Panc1 (cell line): ENCODE measurements at regions not wholly inside any gene's neighbourhood (a gene's known extent, or its start where the extent isn't known, plus 50 kb on each side); places are given as distances from the start of the nearest gene placed in this dataset.

Experiments used
- ATAC-seq: fragments of 200-7000 bp; cut with Tn5 transposase; 2 replicates; pipeline ENCODE4 v1.9.1; 2020; ENCODE audit warnings: mild to moderate bottlenecking, moderate library complexity
- BruUV-seq: library from RNA; stranded (reverse); fragments of 400-500 nt; replicated peaks from 2 replicates; lab custom pipeline; 2021; lab: Mats Ljungman, UMichigan
- CTCF ChIA-PET: fragments of 300-600 bp; sonication (Branson Sonifier 250); formaldehyde crosslinking; loops from one replicate; lab custom pipeline; 2022; ENCODE audit warnings: antibody characterized with exemption; lab: Charles Lee
- POLR2A ChIA-PET: fragments of 300-600 bp; sonication (Branson Sonifier 250); formaldehyde crosslinking; loops from one replicate; lab custom pipeline; 2022; ENCODE audit warnings: antibody characterized with exemption; lab: Charles Lee
- DNase-seq: peaks from one replicate; pipeline ENCODE4 v3.0.0-alpha.2; 2010; ENCODE audit warnings: low read depth, low spot score
- H3K27ac ChIP-seq: 2 replicates; pipeline ENCODE4 v1.5.1; 2011; ENCODE audit warnings: mild to moderate bottlenecking, low read length, inconsistent platforms
- H3K27me3 ChIP-seq: fragments of 200-500 bp; sonication (Bioruptor generic); 2 replicates; pipeline ENCODE4 v1.6.0; 2014; ENCODE audit warnings: low read length, inconsistent platforms; ENCODE audit not compliant: control insufficient read depth, insufficient read depth
- H3K36me3 ChIP-seq: fragments of 200-500 bp; sonication (Bioruptor generic); 2 replicates; pipeline ENCODE4 v1.5.1; 2014; ENCODE audit warnings: inconsistent platforms, mild to moderate bottlenecking, low read length, moderate library complexity; ENCODE audit not compliant: control insufficient read depth, insufficient read depth
- H3K4me1 ChIP-seq: 2 replicates; pipeline ENCODE4 v1.5.1; 2011; ENCODE audit warnings: inconsistent platforms, mild to moderate bottlenecking, low read length, moderate library complexity; ENCODE audit not compliant: control insufficient read depth, insufficient read depth
- H3K4me3 ChIP-seq, 2 experiments: 2 replicates each; pipeline ENCODE4 v1.5.1; 2011 to 2012; ENCODE audit warnings: low read depth in 2 of 2, low read length in 2 of 2, mild to moderate bottlenecking in 2 of 2, inconsistent platforms in 1 of 2, moderate library complexity in 1 of 2
- H3K9me3 ChIP-seq: fragments of 200-500 bp; sonication (Bioruptor generic); 2 replicates; pipeline ENCODE4 v1.5.1; 2014; ENCODE audit warnings: low read depth, mild to moderate bottlenecking, inconsistent platforms, low read length, moderate library complexity; ENCODE audit not compliant: control insufficient read depth, insufficient read depth
- CTCF ChIP-seq: fragments of 450-650 bp; IDR thresholded peaks from 2 replicates; pipeline ENCODE4 v1.5.1; 2017; ENCODE audit warnings: mild to moderate bottlenecking
- POLR2AphosphoS5 ChIP-seq: IDR thresholded peaks from 2 replicates; pipeline ENCODE4 v1.6.1; 2012; ENCODE audit warnings: mild to moderate bottlenecking, low read depth, low read length, moderate library complexity
- REST ChIP-seq, 2 experiments: IDR thresholded peaks; 2 replicates each; pipeline ENCODE4 v1.6.1; 2011 to 2012; ENCODE audit warnings: low read depth in 2 of 2, control low read depth in 1 of 2, low read length in 1 of 2, mild to moderate bottlenecking in 1 of 2, moderate library complexity in 1 of 2; ENCODE audit not compliant: insufficient read depth in 1 of 2
- SIN3A ChIP-seq: IDR thresholded peaks from 2 replicates; pipeline ENCODE4 v1.6.1; 2012; ENCODE audit warnings: low read depth, mild to moderate bottlenecking, low read length, moderate library complexity, borderline replicate concordance; ENCODE audit not compliant: insufficient read depth
- TCF7L2 ChIP-seq: IDR thresholded peaks from 2 replicates; pipeline ENCODE4 v1.6.1; 2011; ENCODE audit warnings: mild to moderate bottlenecking, low read depth, low read length, inconsistent platforms
- in situ Hi-C: cut with HindIII; loops from 2 replicates; pipeline ENCODE4 v1.10.0; 2016; ENCODE audit warnings: low sequenced_read_pairs, low pct_unique_long_range_greater_than_20kb
- intact Hi-C: fragments of 100-400 bp; cut with micrococcal nuclease; formaldehyde crosslinking; loops from one replicate; pipeline ENCODE4 v1.10.0; 2022; ENCODE audit not compliant: unreplicated experiment

- intact Hi-C loops (no loop called here), in situ Hi-C loops (no loop called here)
- H3K4me1 ChIP-seq = no peaks in the 10 kb centered on the region
- no peaks in the 10 kb centered on the region for H3K27me3 ChIP-seq
- no peak overlapping the region for H3K27ac ChIP-seq
- no peak overlapping the region for H3K4me3 ChIP-seq
- no peak for ATAC-seq
- no peak for DNase-seq
- CTCF ChIA-PET = interaction anchor here (0.6 to 0.7 kb wide), 2 partner anchors 10 to 111 kb away, joined by 3 to 7 read pairs; no protein-coding TSS in a partner anchor
- TF ChIP-seq SIN3A (no peak), CTCF (no peak), TCF7L2 (no peak), REST (IDR thresholded peaks at IDR 0.05; ENCODE audit: insufficient read depth in 1 of 2, low read depth in 2 of 2, low read length in 1 of 2) (no peak)
- BruUV-seq = no TSS peak
- no peaks in the 10 kb centered on the region for H3K36me3 ChIP-seq
- POLR2A ChIA-PET = no interaction called here
- H3K9me3 ChIP-seq = no peaks in the 10 kb centered on the region
These were observed 77.8 kb downstream of the PDGFA start for GRCh38 chr7:441684-442421.

GRCh38 chr7:442457-442856 is 77.2 kb downstream of the PDGFA start:
- no peaks in the 10 kb centered on the region for H3K36me3 ChIP-seq
- POLR2A ChIA-PET = no interaction called here
- H3K27me3 ChIP-seq = no peaks in the 10 kb centered on the region
- intact Hi-C loops = no loop called here
- ATAC-seq = no peak
- BruUV-seq = no TSS peak
- in situ Hi-C loops = no loop called here
- H3K27ac ChIP-seq = no peak overlapping the region
- no peaks in the 10 kb centered on the region for H3K9me3 ChIP-seq
- DNase-seq = no peak
- TF ChIP-seq POLR2AphosphoS5 (no peak), TCF7L2 (no peak), REST (IDR thresholded peaks at IDR 0.05; ENCODE audit: insufficient read depth in 1 of 2, low read depth in 2 of 2, low read length in 1 of 2) (no peak), SIN3A (no peak), CTCF (no peak)
- no peak overlapping the region for H3K4me3 ChIP-seq
- CTCF ChIA-PET = no interaction called here
- H3K4me1 ChIP-seq = no peaks in the 10 kb centered on the region
